Lower lobe of right lung (tissue), 2 donors: ENCODE measurements at regions not wholly inside any gene's neighbourhood (a gene's known extent, or its start where the extent isn't known, plus 50 kb on each side); places are given as distances from the start of the nearest gene placed in this dataset.

Experiments used
- ATAC-seq, 2 donors: fragments of 200-7000 bp; cut with Tn5 transposase; one replicate each; pipeline ENCODE4 v1.9.1; 2020 to 2022; ENCODE audit warnings: mild to moderate bottlenecking in 2 of 2, moderate library complexity in 2 of 2
- DNase-seq: peaks from one replicate; pipeline ENCODE4 v3.0.0-alpha.2; 2020
- H3K27ac ChIP-seq: fragments of 200-600 bp; one replicate; pipeline ENCODE4 v1.8.0; 2022
- H3K27me3 ChIP-seq: fragments of 200-600 bp; one replicate; pipeline ENCODE4 v1.8.0; 2022; ENCODE audit warnings: low read depth
- H3K36me3 ChIP-seq: fragments of 200-600 bp; one replicate; pipeline ENCODE4 v1.8.0; 2022; ENCODE audit warnings: mild to moderate bottlenecking
- H3K4me1 ChIP-seq: fragments of 200-600 bp; one replicate; pipeline ENCODE4 v1.8.0; 2022
- H3K4me3 ChIP-seq: fragments of 200-600 bp; one replicate; pipeline ENCODE4 v1.8.0; 2022; ENCODE audit warnings: mild to moderate bottlenecking
- H3K9me3 ChIP-seq: fragments of 200-600 bp; one replicate; pipeline ENCODE4 v1.8.0; 2022
- CTCF ChIP-seq: fragments of 200-600 bp; IDR thresholded peaks from one replicate; pipeline ENCODE4 v1.8.0; 2022; ENCODE audit warnings: antibody characterized with exemption, mild to moderate bottlenecking
- intact Hi-C: fragments of 100-400 bp; cut with DNase I; formaldehyde crosslinking; loops from one replicate; pipeline ENCODE4 v1.11.0; 2022
- donor health status: DM: no; HTN: yes; CAD: no; lungs with severe emphysema.

GRCh38 chr9:80351612-80352011 is 779.8 kb downstream of the TLE4 start:
- H3K4me3 ChIP-seq = no peak overlapping the region
- no peaks in the 10 kb centered on the region for H3K36me3 ChIP-seq
- ATAC-seq (no peak), DNase-seq (no peak)
- H3K27me3 ChIP-seq = no peaks in the 10 kb centered on the region
- H3K27ac ChIP-seq = no peak overlapping the region
- no peaks in the 10 kb centered on the region for H3K9me3 ChIP-seq
- no peak for TF ChIP-seq CTCF
- no peaks in the 10 kb centered on the region for H3K4me1 ChIP-seq
- intact Hi-C loops = no loop called here

GRCh38 chr9:80326105-80326504 is 754.3 kb downstream of the TLE4 start:
- Histone ChIP-seq H3K27ac (no peak overlapping the region), H3K9me3 (no peaks in the 10 kb centered on the region), H3K36me3 (no peaks in the 10 kb centered on the region), H3K27me3 (no peaks in the 10 kb centered on the region), H3K4me1 (peaks cover 4% of the 10 kb centered on the region), H3K4me3 (no peak overlapping the region)
- DNase-seq (no peak), ATAC-seq (no peak)
- intact Hi-C loops = no loop called here
- no peak for TF ChIP-seq CTCF

GRCh38 chr9:80320916-80321315 is 749.2 kb downstream of the TLE4 start:
- no peaks in the 10 kb centered on the region for H3K9me3 ChIP-seq
- H3K4me3 ChIP-seq = no peak overlapping the region
- peaks cover 3% of the 10 kb centered on the region for H3K4me1 ChIP-seq
- H3K36me3 ChIP-seq = no peaks in the 10 kb centered on the region
- H3K27me3 ChIP-seq = no peaks in the 10 kb centered on the region
- ATAC-seq (no peak), DNase-seq (no peak)
- H3K27ac ChIP-seq = no peak overlapping the region
- intact Hi-C loops = no loop called here
- TF ChIP-seq CTCF = no peak

GRCh38 chr9:80320480-80320879 is 748.7 kb downstream of the TLE4 start:
- no peak for DNase-seq
- intact Hi-C loops = no loop called here
- no peaks in the 10 kb centered on the region for H3K9me3 ChIP-seq
- H3K36me3 ChIP-seq = no peaks in the 10 kb centered on the region
- H3K27me3 ChIP-seq = no peaks in the 10 kb centered on the region
- no peak for TF ChIP-seq CTCF
- no peak overlapping the region for H3K4me3 ChIP-seq
- no peaks in the 10 kb centered on the region for H3K4me1 ChIP-seq
- ATAC-seq = no peak
- no peak overlapping the region for H3K27ac ChIP-seq

DNA sequence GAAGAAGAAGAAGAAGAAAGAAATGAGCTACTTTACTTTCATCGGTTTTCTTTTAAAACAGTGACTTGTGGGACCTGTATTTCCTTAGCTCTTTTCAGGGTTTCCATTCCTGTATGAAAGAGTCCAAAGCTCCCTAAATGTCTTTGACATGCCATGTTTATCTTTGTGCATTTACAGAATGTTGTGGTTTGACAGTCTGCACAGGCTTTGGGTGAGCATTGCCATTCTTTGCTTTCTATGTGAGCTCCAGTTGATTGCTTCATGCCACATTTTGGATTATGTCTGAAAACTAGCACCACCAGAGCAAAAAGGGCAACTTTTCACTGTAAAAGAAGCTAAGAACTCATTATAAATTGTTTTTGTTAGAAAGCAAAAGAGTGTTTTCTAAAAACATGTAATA is 733.4 kb downstream of the TLE4 start:
- ATAC-seq (no peak), DNase-seq (no peak)
- H3K27me3 ChIP-seq = no peaks in the 10 kb centered on the region
- H3K4me1 ChIP-seq = no peaks in the 10 kb centered on the region
- TF ChIP-seq CTCF = no peak
- no peak overlapping the region for H3K27ac ChIP-seq
- intact Hi-C loops = no loop called here
- H3K9me3 ChIP-seq = no peaks in the 10 kb centered on the region
- no peak overlapping the region for H3K4me3 ChIP-seq
- no peaks in the 10 kb centered on the region for H3K36me3 ChIP-seq

DNA sequence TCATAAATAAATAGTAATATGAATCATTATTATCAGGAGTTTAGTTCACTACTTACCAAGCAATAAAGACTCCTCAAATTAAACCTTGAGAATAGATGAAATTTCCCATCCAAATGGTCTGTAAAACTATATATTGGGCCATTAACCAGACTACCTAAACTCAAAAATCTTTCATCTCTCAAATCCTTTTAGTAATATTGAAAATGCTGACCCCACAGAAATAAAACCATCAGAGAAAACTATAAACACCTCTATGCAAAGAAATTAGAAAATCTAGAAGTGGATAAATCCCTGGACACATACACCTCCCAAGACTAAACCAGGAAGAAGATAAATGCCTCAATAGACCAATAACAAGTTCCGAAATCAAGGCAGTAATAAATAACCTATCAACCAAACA is 723.2 kb downstream of the TLE4 start:
- ATAC-seq (no peak), DNase-seq (no peak)
- no peak for TF ChIP-seq CTCF
- Histone ChIP-seq H3K27me3 (no peaks in the 10 kb centered on the region), H3K4me1 (no peaks in the 10 kb centered on the region), H3K36me3 (no peaks in the 10 kb centered on the region), H3K27ac (no peak overlapping the region), H3K9me3 (no peaks in the 10 kb centered on the region), H3K4me3 (no peak overlapping the region)
- intact Hi-C loops = no loop called here
